HG03354 (cell line): ENCODE measurements at regions not wholly inside any gene's neighbourhood (a gene's known extent, or its start where the extent isn't known, plus 50 kb on each side); places are given as distances from the start of the nearest gene placed in this dataset.

ENCODE experiments used
- ATAC-seq: cut with Tn5 transposase; IDR thresholded peaks from one replicate; pipeline ENCODE4 v1.9.1; 2021; ENCODE audit warnings: mild to moderate bottlenecking; ENCODE audit not compliant: unreplicated experiment, poor library complexity, severe bottlenecking

GRCh38 chr7:41084381-41084780, 618.5 kb downstream of the INHBA start:
- ATAC-seq = no peak

- no peak for ATAC-seq
Measured at GRCh38 chr7:41069635-41070034, 633.3 kb downstream of the INHBA start.

GRCh38 chr7:41067576-41067975, 635.3 kb downstream of the INHBA start:
- ATAC-seq = no peak

- ATAC-seq = no peak
Measured at GRCh38 chr7:41065663-41066062, 637.2 kb downstream of the INHBA start.

GRCh38 chr7:41063116-41063515, 639.8 kb downstream of the INHBA start:
- no peak for ATAC-seq

- no peak for ATAC-seq
Measured at GRCh38 chr7:41060796-41061195, 642.1 kb downstream of the INHBA start.

- no peak for ATAC-seq
Measured at GRCh38 chr7:41059796-41060195, 643.1 kb downstream of the INHBA start.

GRCh38 chr7:41058986-41059741, 643.7 kb downstream of the INHBA start:
- ATAC-seq = no peak

GRCh38 chr7:41054960-41055661, 647.8 kb downstream of the INHBA start:
- ATAC-seq = no peak

GRCh38 chr7:41053820-41054219, 649.1 kb downstream of the INHBA start:
- no peak for ATAC-seq

- no peak for ATAC-seq
Measured at GRCh38 chr7:41052736-41053135, 650.2 kb downstream of the INHBA start.

- no peak for ATAC-seq
Measured at GRCh38 chr7:41052201-41052600, 650.7 kb downstream of the INHBA start.

GRCh38 chr7:41051535-41051934, 651.4 kb downstream of the INHBA start:
- no peak for ATAC-seq

GRCh38 chr7:41051062-41051461, 651.8 kb downstream of the INHBA start:
- no peak for ATAC-seq

GRCh38 chr7:41048771-41049170, 654.1 kb downstream of the INHBA start:
- ATAC-seq = no peak

- no peak for ATAC-seq
Measured at GRCh38 chr7:41047789-41048191, 655.1 kb downstream of the INHBA start.

- ATAC-seq = no peak
Measured at GRCh38 chr7:41047211-41047610, 655.7 kb downstream of the INHBA start.

GRCh38 chr7:41046776-41047175, 656.1 kb downstream of the INHBA start:
- ATAC-seq = no peak

- no peak for ATAC-seq
Measured at GRCh38 chr7:41046221-41046761, 656.6 kb downstream of the INHBA start.

GRCh38 chr7:41045556-41046123, 657.2 kb downstream of the INHBA start:
- ATAC-seq = no peak

GRCh38 chr7:41039981-41040380, 662.9 kb downstream of the INHBA start:
- no peak for ATAC-seq
